Astrocyte (in vitro differentiated cells and primary cell): ENCODE measurements at regions not wholly inside any gene's neighbourhood (a gene's known extent, or its start where the extent isn't known, plus 50 kb on each side); places are given as distances from the start of the nearest gene placed in this dataset.

Experiments
- DNase-seq: peaks from one replicate; pipeline ENCODE4 v3.0.0-alpha.2; 2010; ENCODE audit warnings: low read depth
- FAIRE-seq: peaks from 2 replicates; lab custom pipeline; 2011; peaks lifted over from hg19 to GRCh38; lab: Jason Lieb, UNC
- H2AFZ ChIP-seq: 2 replicates; pipeline ENCODE4 v1.6.0; 2012; ENCODE audit warnings: low read depth, low read length, inconsistent platforms
- H3K27ac ChIP-seq: 2 replicates; pipeline ENCODE4 v1.5.1; 2011; ENCODE audit warnings: low read depth, low read length, inconsistent platforms
- H3K27me3 ChIP-seq: 2 replicates; pipeline ENCODE4 v1.6.0; 2011; ENCODE audit warnings: low read length, inconsistent platforms; ENCODE audit not compliant: insufficient read depth
- H3K36me3 ChIP-seq: 2 replicates; pipeline ENCODE4 v1.5.1; 2011; ENCODE audit warnings: low read length, inconsistent platforms; ENCODE audit not compliant: insufficient read depth
- H3K4me1 ChIP-seq: 2 replicates; pipeline ENCODE4 v1.5.1; 2011; ENCODE audit warnings: low read length, inconsistent platforms; ENCODE audit not compliant: insufficient read depth
- H3K4me2 ChIP-seq: 2 replicates; pipeline ENCODE4 v1.6.0; 2012; ENCODE audit warnings: low read length, inconsistent platforms
- H3K4me3 ChIP-seq: 2 replicates; pipeline ENCODE4 v1.5.1; 2011; ENCODE audit warnings: low read depth, mild to moderate bottlenecking, low read length, inconsistent platforms; ENCODE audit not compliant: insufficient read depth
- H3K79me2 ChIP-seq: 2 replicates; pipeline ENCODE4 v1.6.0; 2012; ENCODE audit warnings: mild to moderate bottlenecking, low read length, inconsistent platforms; ENCODE audit not compliant: insufficient read depth
- H3K9ac ChIP-seq: 2 replicates; pipeline ENCODE4 v1.6.0; 2012; ENCODE audit warnings: mild to moderate bottlenecking, low read length, inconsistent platforms
- H3K9me3 ChIP-seq: 2 replicates; pipeline ENCODE4 v1.5.1; 2012; ENCODE audit warnings: low read depth, mild to moderate bottlenecking, low read length, inconsistent platforms; ENCODE audit not compliant: insufficient read depth
- H4K20me1 ChIP-seq: 2 replicates; pipeline ENCODE4 v1.6.0; 2012; ENCODE audit warnings: low read length, inconsistent platforms; ENCODE audit not compliant: insufficient read depth
- H3K27ac Mint-ChIP-seq: one replicate; pipeline ENCODE4 v1.8.0; 2021; ENCODE audit warnings: mild to moderate bottlenecking, mixed read lengths; ENCODE audit not compliant: unreplicated experiment
- H3K27me3 Mint-ChIP-seq: one replicate; pipeline ENCODE4 v1.8.0; 2021; ENCODE audit warnings: low read depth, mixed read lengths; ENCODE audit not compliant: unreplicated experiment
- H3K36me3 Mint-ChIP-seq: one replicate; pipeline ENCODE4 v1.8.0; 2021; ENCODE audit warnings: low read depth, mixed read lengths; ENCODE audit not compliant: unreplicated experiment
- H3K4me1 Mint-ChIP-seq: one replicate; pipeline ENCODE4 v1.8.0; 2021; ENCODE audit warnings: low read depth, mixed read lengths; ENCODE audit not compliant: unreplicated experiment
- H3K4me3 Mint-ChIP-seq: one replicate; pipeline ENCODE4 v1.8.0; 2021; ENCODE audit warnings: mild to moderate bottlenecking, moderate library complexity, mixed read lengths; ENCODE audit not compliant: unreplicated experiment
- H3K9me3 Mint-ChIP-seq: one replicate; pipeline ENCODE4 v1.8.0; 2021; ENCODE audit warnings: mild to moderate bottlenecking, mixed read lengths; ENCODE audit not compliant: unreplicated experiment
- EZH2 ChIP-seq: IDR thresholded peaks from 2 replicates; pipeline ENCODE4 v1.6.1; 2012; ENCODE audit warnings: mild to moderate bottlenecking, low read length, inconsistent platforms; ENCODE audit not compliant: insufficient read depth
- TF ChIP-seq, protein P1 (sequence below): IDR thresholded peaks from 2 replicates; pipeline ENCODE4 v1.5.1; 2011; ENCODE audit warnings: low read depth, mild to moderate bottlenecking, inconsistent platforms, low read length, moderate library complexity; ENCODE audit not compliant: insufficient read depth

DNA sequence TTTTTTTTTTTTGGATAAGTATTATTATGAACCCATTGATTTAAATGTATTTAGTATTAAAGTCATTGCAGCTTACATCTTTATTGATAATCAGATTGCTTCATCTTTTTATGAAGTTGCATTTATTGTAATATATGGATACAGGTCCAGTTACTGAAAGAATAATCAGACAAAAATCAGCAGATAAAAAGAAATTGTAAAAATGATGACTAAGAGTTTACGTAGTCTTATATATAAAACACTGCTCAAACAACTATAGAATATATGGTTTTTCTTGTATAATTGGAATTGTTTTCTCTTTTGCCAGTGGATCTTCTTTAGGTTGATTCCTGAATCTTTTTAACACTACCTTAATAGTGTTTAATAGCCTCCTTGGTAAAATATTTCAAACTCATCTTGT lies 378.3 kb downstream of the DUSP6 start:
- Histone ChIP-seq H3K36me3 (no peaks in the 10 kb centered on the region), H2AFZ (no peak overlapping the region), H3K27ac (no peak overlapping the region), H4K20me1 (no peaks in the 10 kb centered on the region), H3K4me2 (no peak overlapping the region), H3K9me3 (no peaks in the 10 kb centered on the region), H3K4me3 (no peak overlapping the region), H3K27me3 (no peaks in the 10 kb centered on the region), H3K9ac (no peak overlapping the region), H3K79me2 (no peaks in the 10 kb centered on the region), H3K4me1 (no peaks in the 10 kb centered on the region)
- Mint-ChIP-seq H3K9me3 (no peaks in the 10 kb centered on the region), H3K36me3 (no peaks in the 10 kb centered on the region), H3K4me3 (no peak overlapping the region), H3K27me3 (no peaks in the 10 kb centered on the region), H3K27ac (no peak overlapping the region), H3K4me1 (no peaks in the 10 kb centered on the region)
- DNase-seq (no peak), FAIRE-seq (no peak)
- TF ChIP-seq EZH2: no peak
- TF ChIP-seq, protein P1, sequence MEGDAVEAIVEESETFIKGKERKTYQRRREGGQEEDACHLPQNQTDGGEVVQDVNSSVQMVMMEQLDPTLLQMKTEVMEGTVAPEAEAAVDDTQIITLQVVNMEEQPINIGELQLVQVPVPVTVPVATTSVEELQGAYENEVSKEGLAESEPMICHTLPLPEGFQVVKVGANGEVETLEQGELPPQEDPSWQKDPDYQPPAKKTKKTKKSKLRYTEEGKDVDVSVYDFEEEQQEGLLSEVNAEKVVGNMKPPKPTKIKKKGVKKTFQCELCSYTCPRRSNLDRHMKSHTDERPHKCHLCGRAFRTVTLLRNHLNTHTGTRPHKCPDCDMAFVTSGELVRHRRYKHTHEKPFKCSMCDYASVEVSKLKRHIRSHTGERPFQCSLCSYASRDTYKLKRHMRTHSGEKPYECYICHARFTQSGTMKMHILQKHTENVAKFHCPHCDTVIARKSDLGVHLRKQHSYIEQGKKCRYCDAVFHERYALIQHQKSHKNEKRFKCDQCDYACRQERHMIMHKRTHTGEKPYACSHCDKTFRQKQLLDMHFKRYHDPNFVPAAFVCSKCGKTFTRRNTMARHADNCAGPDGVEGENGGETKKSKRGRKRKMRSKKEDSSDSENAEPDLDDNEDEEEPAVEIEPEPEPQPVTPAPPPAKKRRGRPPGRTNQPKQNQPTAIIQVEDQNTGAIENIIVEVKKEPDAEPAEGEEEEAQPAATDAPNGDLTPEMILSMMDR: no peak

DNA sequence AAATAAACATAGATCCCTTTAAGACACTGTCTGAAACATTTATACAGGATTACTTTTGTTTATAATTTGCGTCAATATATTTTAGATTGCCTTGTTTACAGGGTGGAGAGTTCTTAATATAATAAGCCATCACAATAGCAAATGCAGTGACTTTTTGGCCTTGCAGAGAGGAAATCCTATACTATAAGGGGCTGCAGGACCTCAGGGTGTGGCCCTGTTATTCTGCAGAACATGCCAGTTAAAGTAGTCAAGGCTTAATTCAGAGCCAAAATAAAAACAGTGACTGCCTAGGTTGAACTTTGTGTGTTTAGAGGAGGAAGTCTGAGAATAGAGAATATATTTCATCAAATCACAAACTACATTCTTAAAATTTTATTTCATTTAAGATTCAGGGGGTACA lies 381.6 kb downstream of the DUSP6 start:
- no peak overlapping the region for H3K4me3 ChIP-seq
- DNase-seq (no peak), FAIRE-seq (no peak)
- Mint-ChIP-seq H3K27me3 (no peaks in the 10 kb centered on the region), H3K9me3 (no peaks in the 10 kb centered on the region), H3K36me3 (no peaks in the 10 kb centered on the region), H3K27ac (no peak overlapping the region), H3K4me3 (no peak overlapping the region), H3K4me1 (peaks cover 2% of the 10 kb centered on the region)
- H2AFZ ChIP-seq: no peak overlapping the region
- no peak overlapping the region for H3K9ac ChIP-seq
- no peaks in the 10 kb centered on the region for H3K79me2 ChIP-seq
- H3K36me3 ChIP-seq: no peaks in the 10 kb centered on the region
- no peaks in the 10 kb centered on the region for H3K4me1 ChIP-seq
- H3K27me3 ChIP-seq: no peaks in the 10 kb centered on the region
- no peak overlapping the region for H3K27ac ChIP-seq
- H3K4me2 ChIP-seq: no peak overlapping the region
- no peaks in the 10 kb centered on the region for H4K20me1 ChIP-seq
- TF ChIP-seq, protein P1: no peak
- no peak for TF ChIP-seq EZH2
- no peaks in the 10 kb centered on the region for H3K9me3 ChIP-seq

DNA sequence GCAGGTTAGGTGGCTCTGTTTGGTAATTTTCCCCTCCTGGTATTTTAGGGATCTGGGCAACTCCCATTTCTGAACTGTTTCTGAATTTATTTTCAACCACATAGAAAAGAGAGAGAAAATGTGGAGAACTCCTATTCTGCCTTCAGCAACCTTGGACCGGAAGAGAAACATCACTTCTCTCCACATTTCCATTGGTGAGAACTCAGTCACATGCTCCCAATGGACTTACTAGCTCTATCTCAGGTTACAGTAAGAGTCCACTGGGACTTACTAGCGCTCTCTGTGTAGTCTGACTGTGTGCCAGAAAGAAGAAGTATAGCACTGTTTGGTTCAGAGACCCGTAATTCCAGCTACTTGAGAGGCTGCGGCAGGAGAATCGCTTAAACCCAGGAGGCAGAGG lies 383.2 kb downstream of the DUSP6 start:
- Mint-ChIP-seq H3K27ac (no peak overlapping the region), H3K4me3 (no peak overlapping the region), H3K36me3 (no peaks in the 10 kb centered on the region), H3K9me3 (no peaks in the 10 kb centered on the region), H3K27me3 (no peaks in the 10 kb centered on the region), H3K4me1 (peaks cover 2% of the 10 kb centered on the region)
- DNase-seq (no peak), FAIRE-seq (no peak)
- Histone ChIP-seq H3K4me2 (no peak overlapping the region), H4K20me1 (no peaks in the 10 kb centered on the region), H3K36me3 (no peaks in the 10 kb centered on the region), H3K9me3 (no peaks in the 10 kb centered on the region), H3K9ac (no peak overlapping the region), H3K4me1 (no peaks in the 10 kb centered on the region), H3K27ac (no peak overlapping the region), H2AFZ (no peak overlapping the region), H3K27me3 (no peaks in the 10 kb centered on the region), H3K79me2 (no peaks in the 10 kb centered on the region), H3K4me3 (no peak overlapping the region)
- TF ChIP-seq, protein P1: no peak
- TF ChIP-seq EZH2: no peak
